ENCODE measurements at regions not wholly inside any gene's neighbourhood (a gene's known extent, or its start where the extent isn't known, plus 50 kb on each side); places are given as distances from the start of the nearest gene placed in this dataset.

GRCh38 chr9:90489066-90489465 lies 153.6 kb downstream of the DIRAS2 start:
- ChIA-PET RAD21 (ENCODE audit: unreplicated experiment) (no interaction called here), CTCF (no interaction called here), POLR2A (no interaction called here), SMC1A (ENCODE audit: uncharacterized antibody, unreplicated experiment) (interaction anchor here (1.4 kb wide), 1 partner anchor 10 kb away, joined by 3 read pairs; no protein-coding TSS in a partner anchor)
- ATAC-seq: no peak
- Histone ChIP-seq H3K9me3 (replicated peaks; ENCODE audit: control insufficient read depth, insufficient read depth, low read length) (no peaks in the 10 kb centered on the region; the same call in 2 of the 3 replicates), H3K79me2 (ENCODE audit: control insufficient read depth, insufficient read depth, low read length) (no peaks in the 10 kb centered on the region), H2AFZ (ENCODE audit: control insufficient read depth, low read depth, low read length) (no peak overlapping the region), H3K4me1 (ENCODE audit: control insufficient read depth, insufficient read depth, low read length) (no peaks in the 10 kb centered on the region), H3K27me3 (replicated peaks in 1 of 2; ENCODE audit: control insufficient read depth in 2 of 2, insufficient read depth in 2 of 2, low read length in 1 of 2) (peaks cover 0 to 2% of the 10 kb centered on the region in 2 experiments; a peak in 1 of 4 replicates), H3K4me2 (ENCODE audit: control insufficient read depth, insufficient read depth) (no peak overlapping the region), H3K9ac (ENCODE audit: control insufficient read depth, insufficient read depth, low read length) (no peak overlapping the region), H3K4me3 (no peak overlapping the region), H3K27ac (ENCODE audit: control insufficient read depth, insufficient read depth) (no peak overlapping the region), H3K36me3 (ENCODE audit: control insufficient read depth in 2 of 2, insufficient read depth in 2 of 2, low read length in 1 of 2) (no peaks in the 10 kb centered on the region), H4K20me1 (ENCODE audit: control insufficient read depth, insufficient read depth) (no peaks in the 10 kb centered on the region)
- DNase-seq (ENCODE audit: low read depth, low spot score): no peak
- BruUV-seq (replicated peaks): no TSS peak
- FAIRE-seq: no peak
- no peak for TF ChIP-seq LARP7 (IDR thresholded peaks at IDR 0.05)
- no peak for TF ChIP-seq SREBF1 (IDR thresholded peaks at IDR 0.05; ENCODE audit: low read length)
- no peak for TF ChIP-seq BACH1 (IDR thresholded peaks at IDR 0.05; ENCODE audit: borderline replicate concordance)
- no peak for TF ChIP-seq NR2F1 (conservative IDR thresholded peaks at IDR 0.05)
- no peak for TF ChIP-seq PKNOX1 (IDR thresholded peaks at IDR 0.05)
- TF ChIP-seq POLR2A (IDR thresholded peaks at IDR 0.05; ENCODE audit: low read depth, low read length): no peak
- no peak for TF ChIP-seq CHD2 (IDR thresholded peaks at IDR 0.05; ENCODE audit: borderline replicate concordance, low read depth, low read length)
- no peak for TF ChIP-seq NFYA (IDR thresholded peaks at IDR 0.05; ENCODE audit: borderline replicate concordance, low read depth, low read length)
- no peak for TF ChIP-seq JUND (IDR thresholded peaks at IDR 0.05; ENCODE audit: low read depth, low read length)
- TF ChIP-seq ATF3 (IDR thresholded peaks at IDR 0.05; ENCODE audit: borderline replicate concordance, extremely low read depth, low read depth, low read length): no peak
- TF ChIP-seq KDM1A (IDR thresholded peaks at IDR 0.05; ENCODE audit: borderline replicate concordance): no peak
- TF ChIP-seq E4F1 (IDR thresholded peaks at IDR 0.05; ENCODE audit: borderline replicate concordance, partially characterized antibody): no peak
- no peak for TF ChIP-seq MTA2 (IDR thresholded peaks at IDR 0.05; ENCODE audit: low read depth)
- no peak for TF ChIP-seq MTA3 (IDR thresholded peaks at IDR 0.05; ENCODE audit: borderline replicate concordance, low read length)
- TF ChIP-seq MYB (IDR thresholded peaks at IDR 0.05; ENCODE audit: borderline replicate concordance, low read depth, low read length): no peak
- no peak for TF ChIP-seq RAD51 (IDR thresholded peaks at IDR 0.05)
- TF ChIP-seq TCF12 (IDR thresholded peaks at IDR 0.05; ENCODE audit: low read depth, low read length): no peak
- TF ChIP-seq SKIL (IDR thresholded peaks at IDR 0.05; ENCODE audit: low read depth, poor library complexity, severe bottlenecking): no peak
- no peak for TF ChIP-seq PAX5 (IDR thresholded peaks at IDR 0.05; ENCODE audit: borderline replicate concordance, low read depth, low read length)
- in situ Hi-C loops (cut with MboI) (no loop called here), intact Hi-C loops (cut with micrococcal nuclease; ENCODE audit: unreplicated experiment) (no loop called here)
- WGBS (ENCODE audit: insufficient coverage, insufficient replicate concordance, low lambda C conversion rate, missing lambda C conversion rate): 25% methylated on average over 4 of the region's 4 CpGs
